Kidney glomerular epithelial cell (primary cell): ENCODE measurements at regions not wholly inside any gene's neighbourhood (a gene's known extent, or its start where the extent isn't known, plus 50 kb on each side); places are given as distances from the start of the nearest gene placed in this dataset.
A peak's percentile ranks its signal among the peaks of the same experiment; 100 is the strongest.

Source experiments
- DNase-seq: peaks from one replicate; lab custom pipeline; 2025; lab: John Stamatoyannopoulos, UW

DNA sequence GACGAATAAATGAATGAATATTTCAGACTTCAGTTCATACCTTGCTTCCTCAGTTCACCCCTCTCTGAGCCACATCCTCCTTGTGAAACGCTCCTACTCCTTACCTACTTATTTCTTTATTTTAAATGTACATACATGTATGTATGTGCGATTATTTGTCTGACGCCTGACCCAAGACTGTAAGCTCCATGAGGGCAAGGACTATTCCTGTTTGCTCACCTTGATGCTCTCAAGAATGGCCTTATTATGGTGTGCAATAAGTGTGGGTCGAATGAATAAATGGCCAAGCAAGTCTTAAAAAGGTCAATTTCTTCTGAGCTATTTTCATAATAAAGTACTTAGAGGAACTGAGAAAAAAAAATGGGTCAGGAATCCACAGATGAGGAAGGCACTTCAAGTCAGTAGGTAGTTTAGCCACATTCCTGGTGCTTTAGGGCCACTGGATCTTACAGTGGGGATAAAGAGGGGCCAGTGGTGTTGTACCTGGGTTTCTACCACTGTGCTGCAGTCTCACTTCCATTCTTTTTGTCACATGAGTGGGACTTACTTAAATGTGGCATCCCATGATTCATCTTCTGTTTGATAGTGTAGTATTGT lies 74.7 kb downstream of the SDC1 start:
- no peak for DNase-seq

DNA sequence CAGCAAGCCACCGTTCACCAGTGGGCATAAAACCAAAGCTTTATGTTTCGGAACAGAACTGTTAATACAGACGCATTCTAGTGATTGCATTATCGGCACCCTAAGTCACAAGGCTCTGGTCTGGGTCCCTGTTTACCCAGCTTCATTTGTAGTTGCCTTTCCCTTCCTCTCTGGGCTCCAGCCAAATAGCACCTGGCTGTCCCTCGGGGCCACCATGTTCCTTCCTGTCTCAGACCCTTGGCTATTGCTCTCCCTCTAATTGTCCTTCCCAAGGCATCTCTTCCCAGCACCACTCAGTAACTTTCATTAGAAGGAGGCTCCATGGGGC lies 75.3 kb downstream of the SDC1 start:
- DNase-seq = no peak

DNA sequence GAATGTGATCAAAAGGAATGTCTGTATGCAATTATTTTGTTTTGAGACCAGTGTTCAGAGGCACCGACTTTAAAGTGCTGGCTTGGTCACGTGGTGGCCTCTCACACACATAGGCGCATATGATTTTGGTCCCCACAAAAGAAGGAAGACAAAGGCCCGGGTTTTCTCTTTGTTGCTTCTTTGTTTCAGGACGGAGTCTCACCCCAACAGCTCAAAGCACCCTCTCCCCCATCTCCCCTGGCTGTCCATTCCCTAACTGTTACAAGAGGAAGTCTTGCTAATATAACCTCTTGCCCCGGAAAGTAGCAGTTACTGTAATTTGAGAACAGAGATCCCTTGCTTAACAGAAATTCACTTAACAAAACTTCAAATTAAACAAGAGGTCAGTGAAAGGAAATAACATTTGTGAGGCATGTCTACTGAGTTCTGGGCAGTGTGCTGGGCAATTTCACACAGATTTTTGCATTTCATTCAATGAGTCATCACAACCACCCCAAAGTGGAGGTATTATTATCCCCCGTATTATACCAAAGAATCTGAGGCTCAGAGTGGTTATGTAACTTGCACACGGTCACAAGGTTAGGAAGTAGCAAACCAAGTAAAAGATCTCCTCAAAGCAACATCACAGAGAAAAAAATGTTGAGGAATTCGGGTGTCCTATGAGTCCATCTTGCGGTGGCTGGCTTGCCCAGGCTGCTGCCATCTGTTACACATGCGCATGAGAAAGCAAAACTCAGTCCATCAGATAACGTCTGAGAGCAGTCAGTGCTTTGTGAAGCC lies 75.8 kb downstream of the SDC1 start:
- no peak for DNase-seq

DNA sequence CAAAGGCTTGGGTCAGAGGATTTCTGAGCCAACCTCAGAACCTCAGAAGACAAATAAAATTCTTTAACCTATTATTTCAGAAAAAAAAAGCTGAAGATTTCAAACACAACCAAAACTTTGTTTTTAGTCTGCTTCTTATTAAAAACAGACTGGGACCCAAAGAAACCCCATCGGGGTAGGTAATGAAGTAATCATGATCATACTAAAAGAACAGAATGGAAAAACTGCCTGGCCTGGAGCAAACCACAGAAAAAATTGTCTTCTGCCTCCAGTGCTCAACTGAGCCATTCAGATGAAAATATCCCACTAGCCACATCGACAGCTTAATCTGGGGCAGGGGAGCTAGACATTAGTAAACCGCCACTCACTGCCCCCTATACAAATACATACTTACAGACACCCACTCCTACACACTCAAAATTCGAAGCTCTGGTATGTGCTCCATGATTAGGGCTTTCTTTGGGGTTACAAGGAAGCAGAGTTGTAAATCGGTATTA lies 76.5 kb downstream of the SDC1 start:
- DNase-seq = no peak

DNA sequence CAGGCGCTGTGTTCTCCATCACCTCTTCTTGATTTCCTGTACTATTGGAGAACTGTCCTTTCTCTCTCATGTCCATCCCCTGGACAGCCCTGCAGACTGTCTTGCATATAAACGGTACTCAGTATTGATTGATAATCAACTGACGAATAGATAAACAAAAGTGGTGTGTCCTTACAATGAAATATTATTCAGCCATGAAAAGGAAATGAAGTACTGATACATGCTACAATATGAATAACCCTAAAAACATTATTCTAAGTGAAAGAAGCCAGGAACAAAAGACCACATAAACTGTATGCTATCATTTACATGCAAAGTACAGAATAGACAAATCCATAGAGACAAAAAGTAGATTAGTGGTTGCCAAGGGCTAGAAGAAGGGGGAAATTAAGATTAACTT lies 77.6 kb downstream of the SDC1 start:
- DNase-seq = no peak

DNA sequence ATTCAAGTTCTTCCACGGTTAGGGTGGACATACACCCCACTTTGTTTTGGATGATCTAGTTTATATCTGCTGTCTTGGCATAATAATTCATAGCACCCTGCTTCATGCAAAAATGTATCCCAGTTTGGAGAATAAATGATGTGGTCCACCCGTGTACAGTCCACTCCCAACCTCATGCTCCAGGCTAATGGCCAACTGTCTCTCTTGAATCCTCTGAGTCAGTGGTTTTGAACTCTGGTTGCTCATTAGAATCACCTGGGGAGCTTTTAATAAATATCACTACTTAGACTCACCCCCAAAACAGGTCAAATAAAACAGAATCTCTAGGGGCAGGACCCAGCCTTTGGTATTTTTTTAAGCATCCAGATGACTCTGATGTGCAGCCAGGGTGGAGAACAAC lies 78.5 kb downstream of the SDC1 start:
- no peak for DNase-seq

GRCh38 chr2:20145497-20146193 lies 79.3 kb downstream of the SDC1 start:
- no peak for DNase-seq

DNA sequence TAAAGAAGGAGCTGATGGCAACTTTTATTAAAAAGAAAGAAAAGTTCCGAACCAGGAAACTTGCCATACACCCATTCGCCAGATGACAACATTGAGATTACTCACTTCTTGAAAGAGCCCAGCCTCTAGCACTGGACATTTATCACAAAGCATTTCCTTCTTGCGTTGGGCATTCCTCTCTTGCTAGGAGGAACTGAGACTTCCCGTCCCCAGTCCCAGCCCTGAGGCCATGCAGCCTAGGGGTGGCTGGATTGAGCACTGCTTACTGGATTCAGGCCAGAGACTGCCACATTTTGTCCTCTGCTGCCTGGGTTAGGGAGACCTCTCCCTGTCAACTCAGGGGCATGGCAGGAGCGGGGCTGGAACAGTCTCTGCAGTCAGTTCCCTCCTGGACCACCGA lies 80.1 kb downstream of the SDC1 start:
- no peak for DNase-seq

GRCh38 chr2:20144196-20144595 lies 80.7 kb downstream of the SDC1 start:
- DNase-seq = no peak

DNA sequence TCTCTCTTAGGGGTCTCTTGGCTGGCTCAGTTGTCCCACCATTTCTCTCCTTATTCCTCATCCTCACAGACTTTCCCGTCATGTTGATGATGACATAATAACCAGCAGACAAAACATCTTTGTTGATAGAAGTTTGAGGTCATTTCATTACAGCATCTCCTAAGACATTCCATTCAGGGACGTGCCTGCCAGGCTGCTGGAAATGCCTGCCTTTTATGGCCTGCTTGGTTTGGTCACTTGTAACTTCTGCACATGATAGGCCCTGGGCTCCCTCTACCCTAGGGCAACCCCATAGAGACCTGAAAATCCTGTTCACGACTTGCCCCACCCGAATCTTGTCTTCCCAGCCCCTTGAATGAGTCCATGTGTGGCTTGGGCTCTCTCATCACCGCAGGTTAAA lies 81.7 kb downstream of the SDC1 start:
- no peak for DNase-seq

DNA sequence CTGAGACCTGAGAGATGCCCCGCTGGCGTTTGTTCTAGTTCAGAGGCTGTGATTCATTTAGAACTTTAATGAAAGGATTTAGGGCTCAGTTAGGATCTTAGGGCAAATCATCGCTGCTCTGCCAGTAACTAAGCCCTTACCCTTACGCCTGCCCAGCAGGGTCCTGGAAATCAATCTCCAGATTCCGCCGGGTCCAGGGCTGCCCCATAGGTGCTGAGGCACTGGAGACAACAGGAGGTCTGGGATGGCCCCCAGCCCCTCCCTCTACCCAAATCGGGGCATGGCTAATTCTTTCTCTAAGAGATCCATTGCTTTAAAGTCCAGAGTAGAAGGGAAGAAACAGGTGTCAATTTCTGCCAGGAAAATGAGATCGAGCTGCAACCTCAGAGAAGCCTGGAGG lies 83.1 kb downstream of the SDC1 start:
- no peak for DNase-seq

- peak; percentile 83 for DNase-seq
These were observed 83.7 kb downstream of the SDC1 start for GRCh38 chr2:20141056-20141762.

DNA sequence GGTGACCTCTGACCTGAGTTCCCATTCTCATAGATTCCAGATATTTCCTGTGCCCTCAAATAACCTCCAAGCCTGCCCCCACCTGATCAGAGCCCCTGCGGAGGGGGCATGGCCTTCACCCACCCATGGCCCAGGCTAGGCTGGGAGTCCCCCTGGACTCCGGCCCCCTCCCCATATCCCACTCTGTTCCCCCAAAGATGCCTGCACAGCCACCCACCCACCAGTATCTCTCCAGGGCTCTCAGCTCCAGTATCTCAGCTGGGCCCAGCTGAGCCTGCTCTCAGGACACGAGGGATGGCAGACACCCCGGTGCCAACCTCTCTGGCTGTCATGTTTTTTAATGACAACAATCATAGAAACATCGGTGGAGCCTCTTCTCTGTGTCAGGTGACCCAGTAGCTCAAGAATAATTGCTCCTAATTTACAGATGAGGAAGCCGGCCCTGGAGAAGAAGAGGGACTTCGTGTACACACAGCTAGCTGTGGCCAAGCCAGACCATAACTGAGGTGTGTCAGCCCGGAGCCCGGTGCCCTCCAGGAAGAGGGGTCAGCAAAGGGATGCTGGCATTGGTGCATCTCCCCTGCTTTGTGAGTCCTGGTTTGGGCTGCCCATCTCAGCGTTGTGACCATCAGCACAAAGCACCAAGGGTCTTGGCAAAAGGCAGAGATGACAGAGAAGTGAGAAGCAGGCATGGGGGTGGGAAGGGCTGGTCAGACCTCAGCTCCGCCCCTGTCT lies 84.4 kb downstream of the SDC1 start:
- no peak for DNase-seq

- DNase-seq = no peak
These were observed 85.3 kb downstream of the SDC1 start for GRCh38 chr2:20139407-20140172.

DNA sequence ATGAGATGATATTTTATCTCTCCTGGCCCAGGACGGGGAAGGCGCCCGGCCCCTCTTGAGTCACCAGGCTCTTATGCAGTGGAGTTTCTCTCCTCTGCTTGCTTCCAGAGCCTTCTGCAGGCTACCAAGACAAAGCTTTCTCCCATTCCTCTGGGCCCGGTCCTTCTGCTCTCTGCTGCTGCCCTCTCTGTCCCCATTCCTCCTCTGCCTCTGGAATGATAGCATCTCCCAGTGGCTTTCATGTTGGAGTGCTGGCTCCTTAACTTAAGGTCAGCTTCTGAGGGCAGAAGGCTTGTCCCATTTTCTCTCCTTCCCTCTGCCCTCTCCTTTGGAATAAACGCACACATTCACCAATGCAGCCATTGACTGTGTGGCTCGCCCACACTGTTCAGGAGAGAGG lies 86.2 kb downstream of the SDC1 start:
- no peak for DNase-seq

- no peak for DNase-seq
These were observed 86.5 kb upstream of the LAPTM4A start for GRCh38 chr2:20137884-20138283.

DNA sequence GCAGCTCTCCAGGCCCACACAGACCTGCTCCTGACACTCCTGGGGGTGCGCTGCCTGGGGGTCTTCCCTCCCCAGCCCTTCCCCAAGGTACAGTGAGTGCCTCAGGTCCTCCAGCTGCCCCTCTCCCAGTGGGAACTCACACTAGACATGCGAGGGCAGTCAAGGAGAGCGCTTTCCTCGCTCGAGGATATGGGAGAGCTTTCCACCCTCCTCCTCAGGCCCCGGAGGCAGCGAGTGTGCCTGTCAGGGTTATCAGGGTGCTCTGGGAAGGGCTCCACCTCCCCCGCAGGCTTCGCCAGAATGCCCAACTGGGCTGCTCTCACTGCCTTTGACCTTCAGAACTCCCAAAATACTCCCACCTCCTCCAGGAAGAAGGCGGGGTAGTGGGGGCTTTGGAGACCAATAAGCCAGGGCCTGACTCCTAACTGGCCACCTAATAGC lies 85.7 kb upstream of the LAPTM4A start:
- no peak for DNase-seq

GRCh38 chr2:20136149-20136548 lies 84.7 kb upstream of the LAPTM4A start:
- DNase-seq = no peak

- no peak for DNase-seq
These were observed 84.2 kb upstream of the LAPTM4A start for GRCh38 chr2:20135631-20136050.

GRCh38 chr2:20132990-20133535 lies 81.6 kb upstream of the LAPTM4A start:
- DNase-seq = no peak
